ENCODE measurements at regions not wholly inside any gene's neighbourhood (a gene's known extent, or its start where the extent isn't known, plus 50 kb on each side); places are given as distances from the start of the nearest gene placed in this dataset.

GRCh38 chr1:243996223-243996622 is 54.9 kb upstream of the ZBTB18 start:
- no peak overlapping the region for H3K4me3 ChIP-seq
- TF ChIP-seq CTCF (IDR thresholded peaks at IDR 0.05) (no peak), POLR2A (IDR thresholded peaks at IDR 0.05) (no peak), POLR2AphosphoS5 (IDR thresholded peaks at IDR 0.05) (no peak)
- intact Hi-C loops (cut with DNase I; ENCODE audit: low total_unique reads), result no loop called here
- H3K4me1 ChIP-seq, result no peaks in the 10 kb centered on the region
- no peak for DNase-seq (ENCODE audit: low spot score in 2 of 2)
- H3K27ac ChIP-seq, result no peak overlapping the region
- H3K36me3 ChIP-seq, result no peaks in the 10 kb centered on the region
- H3K9me3 ChIP-seq, result peaks cover 0 to 3% of the 10 kb centered on the region in 2 donors
- no peaks in the 10 kb centered on the region for H3K27me3 ChIP-seq

GRCh38 chr1:243991650-243992049 is 59.4 kb upstream of the ZBTB18 start:
- Histone ChIP-seq H3K9me3 (peaks cover 0 to 7% of the 10 kb centered on the region in 2 donors), H3K4me1 (no peaks in the 10 kb centered on the region), H3K4me3 (no peak overlapping the region), H3K27ac (no peak overlapping the region), H3K27me3 (no peaks in the 10 kb centered on the region), H3K36me3 (no peaks in the 10 kb centered on the region)
- TF ChIP-seq CTCF (IDR thresholded peaks at IDR 0.05), result no peak
- no peak for TF ChIP-seq POLR2A (IDR thresholded peaks at IDR 0.05)
- no peak for TF ChIP-seq POLR2AphosphoS5 (IDR thresholded peaks at IDR 0.05)
- intact Hi-C loops (cut with DNase I; ENCODE audit: low total_unique reads), result no loop called here
- DNase-seq (ENCODE audit: low spot score in 2 of 2), result no peak

- Histone ChIP-seq H3K27me3 (no peaks in the 10 kb centered on the region), H3K36me3 (no peaks in the 10 kb centered on the region), H3K27ac (no peak overlapping the region), H3K4me3 (no peak overlapping the region), H3K4me1 (no peaks in the 10 kb centered on the region), H3K9me3 (no peaks in the 10 kb centered on the region)
- DNase-seq (ENCODE audit: low spot score in 2 of 2), result no peak
- intact Hi-C loops (cut with DNase I; ENCODE audit: low total_unique reads), result no loop called here
- TF ChIP-seq POLR2AphosphoS5 (IDR thresholded peaks at IDR 0.05), result no peak
- no peak for TF ChIP-seq CTCF (IDR thresholded peaks at IDR 0.05)
- TF ChIP-seq POLR2A (IDR thresholded peaks at IDR 0.05), result no peak
Measured at GRCh38 chr1:243984788-243985187, 66.3 kb upstream of the ZBTB18 start.

- H3K4me1 ChIP-seq, result no peaks in the 10 kb centered on the region
- no peak overlapping the region for H3K4me3 ChIP-seq
- no peak overlapping the region for H3K27ac ChIP-seq
- DNase-seq (ENCODE audit: low spot score in 2 of 2), result no peak
- no peaks in the 10 kb centered on the region for H3K27me3 ChIP-seq
- intact Hi-C loops (cut with DNase I; ENCODE audit: low total_unique reads), result no loop called here
- no peaks in the 10 kb centered on the region for H3K36me3 ChIP-seq
- TF ChIP-seq CTCF (IDR thresholded peaks at IDR 0.05), result no peak
- no peak for TF ChIP-seq POLR2A (IDR thresholded peaks at IDR 0.05)
- no peak for TF ChIP-seq POLR2AphosphoS5 (IDR thresholded peaks at IDR 0.05)
- H3K9me3 ChIP-seq, result no peaks in the 10 kb centered on the region
Measured at GRCh38 chr1:243982447-243983018, 68.5 kb upstream of the ZBTB18 start.

GRCh38 chr1:243980471-243980870 is 70.6 kb upstream of the ZBTB18 start:
- Histone ChIP-seq H3K36me3 (no peaks in the 10 kb centered on the region), H3K27ac (no peak overlapping the region), H3K4me3 (no peak overlapping the region), H3K4me1 (no peaks in the 10 kb centered on the region), H3K9me3 (no peaks in the 10 kb centered on the region), H3K27me3 (no peaks in the 10 kb centered on the region)
- TF ChIP-seq CTCF (IDR thresholded peaks at IDR 0.05) (no peak), POLR2AphosphoS5 (IDR thresholded peaks at IDR 0.05) (no peak)
- no peak for DNase-seq (ENCODE audit: low spot score in 2 of 2)
- intact Hi-C loops (cut with DNase I; ENCODE audit: low total_unique reads), result no loop called here
